ENCODE measurements at regions not wholly inside any gene's neighbourhood (a gene's known extent, or its start where the extent isn't known, plus 50 kb on each side); places are given as distances from the start of the nearest gene placed in this dataset.

DNA sequence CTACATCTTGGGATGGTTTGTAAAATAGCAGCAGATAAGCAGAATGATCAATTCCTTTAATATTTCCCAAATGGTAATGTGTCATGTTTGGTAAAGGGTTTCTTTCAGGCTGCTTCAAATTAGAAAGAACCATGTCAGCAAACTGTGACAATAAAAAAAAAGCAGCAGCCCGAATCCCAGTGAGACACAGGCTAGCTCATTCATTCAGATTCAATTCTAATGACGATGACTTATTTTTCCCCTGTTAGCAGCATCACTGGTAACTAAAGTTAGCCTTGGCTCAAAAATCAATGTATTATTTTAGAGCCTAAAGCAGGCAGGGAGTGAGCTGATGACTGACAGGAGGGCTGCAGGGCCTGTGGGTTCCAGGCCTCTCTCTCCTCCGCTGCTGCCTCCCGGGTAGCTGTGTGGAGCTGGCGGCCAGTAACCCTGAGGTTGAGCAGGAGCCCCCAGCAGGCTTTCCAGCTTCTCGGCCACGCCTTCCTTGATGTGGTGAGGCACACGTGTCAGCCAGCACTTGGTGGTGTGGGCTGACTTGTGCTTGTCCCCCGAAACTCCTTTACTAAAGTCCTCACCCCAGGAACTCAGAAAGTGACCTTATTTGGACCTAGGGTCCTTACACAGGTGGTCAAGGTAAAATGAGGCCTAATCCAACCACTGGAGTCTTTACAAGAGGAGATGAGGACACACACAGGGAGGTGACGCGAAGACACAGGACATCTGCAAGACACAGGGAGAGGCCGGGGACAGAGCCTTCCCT lies 120.5 kb upstream of the HS6ST1 start:
- TF ChIP-seq CTCF (IDR thresholded peaks at IDR 0.05) (no peak), POLR2A (IDR thresholded peaks at IDR 0.05) (no peak)

Data from right lobe of liver (tissue), 4 donors.